BE2C (cell line): ENCODE measurements at regions not wholly inside any gene's neighbourhood (a gene's known extent, or its start where the extent isn't known, plus 50 kb on each side); places are given as distances from the start of the nearest gene placed in this dataset.

Experiments
- DNase-seq: peaks from one replicate; pipeline ENCODE4 v3.0.0-alpha.2; 2020
- H3K27me3 ChIP-seq: fragments of 250-450 bp; sonication (Bioruptor Pico); 2 replicates; pipeline ENCODE4 v1.5.1; 2020; ENCODE audit warnings: mild to moderate bottlenecking
- H3K36me3 ChIP-seq: fragments of 250-450 bp; sonication (Bioruptor Pico); 2 replicates; pipeline ENCODE4 v1.5.1; 2020; ENCODE audit warnings: mild to moderate bottlenecking
- H3K4me1 ChIP-seq: fragments of 250-450 bp; sonication (Bioruptor Pico); 2 replicates; pipeline ENCODE4 v1.5.1; 2020
- H3K4me3 ChIP-seq: 2 replicates; pipeline ENCODE4 v1.5.1; 2011; ENCODE audit warnings: low read depth, low read length
- H3K9me3 ChIP-seq: fragments of 250-450 bp; sonication (Bioruptor Pico); 2 replicates; pipeline ENCODE4 v1.5.1; 2020
- CTCF ChIP-seq: IDR thresholded peaks from 2 replicates; pipeline ENCODE4 v1.5.1; 2012; ENCODE audit warnings: mild to moderate bottlenecking, low read depth, low read length

DNA sequence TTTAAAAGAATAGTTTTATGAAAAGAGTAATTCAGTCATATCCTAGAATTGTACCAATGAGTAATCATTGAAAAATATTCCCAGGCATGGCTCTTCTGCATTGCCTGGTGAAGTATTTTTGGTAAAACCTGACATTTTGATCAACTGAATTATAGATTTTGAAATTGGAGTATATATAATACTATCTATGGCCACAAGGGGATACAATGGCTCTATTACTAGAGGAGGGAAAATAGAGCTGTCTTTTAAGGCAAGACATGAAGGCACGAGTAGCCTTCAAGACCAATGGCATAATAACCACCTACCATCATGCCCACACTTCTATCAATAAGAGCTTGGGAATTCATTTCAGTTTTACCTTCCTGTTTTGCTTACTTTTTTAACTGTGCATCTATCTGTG lies 1241.4 kb upstream of the TMEM132C start:
- Histone ChIP-seq H3K9me3 (no peaks in the 10 kb centered on the region; the same call in 1 of the 2 replicates), H3K4me1 (no peaks in the 10 kb centered on the region), H3K36me3 (no peaks in the 10 kb centered on the region), H3K4me3 (no peak overlapping the region), H3K27me3 (no peaks in the 10 kb centered on the region)
- TF ChIP-seq CTCF = no peak
- no peak for DNase-seq

GRCh38 chr12:127035011-127035879 lies 1231.7 kb upstream of the TMEM132C start:
- no peaks in the 10 kb centered on the region for H3K27me3 ChIP-seq
- no peak for DNase-seq
- H3K36me3 ChIP-seq = no peaks in the 10 kb centered on the region
- no peak overlapping the region for H3K4me3 ChIP-seq
- H3K4me1 ChIP-seq = no peaks in the 10 kb centered on the region
- no peaks in the 10 kb centered on the region for H3K9me3 ChIP-seq
- no peak for TF ChIP-seq CTCF

GRCh38 chr12:127038152-127038551 lies 1228.8 kb upstream of the TMEM132C start:
- no peak for TF ChIP-seq CTCF
- H3K36me3 ChIP-seq = no peaks in the 10 kb centered on the region
- no peak overlapping the region for H3K4me3 ChIP-seq
- H3K9me3 ChIP-seq = no peaks in the 10 kb centered on the region
- H3K27me3 ChIP-seq = no peaks in the 10 kb centered on the region
- H3K4me1 ChIP-seq = no peaks in the 10 kb centered on the region
- no peak for DNase-seq

- Histone ChIP-seq H3K4me1 (no peaks in the 10 kb centered on the region), H3K36me3 (no peaks in the 10 kb centered on the region), H3K4me3 (no peak overlapping the region), H3K27me3 (no peaks in the 10 kb centered on the region), H3K9me3 (no peaks in the 10 kb centered on the region)
- DNase-seq = no peak
- no peak for TF ChIP-seq CTCF
Observed at GRCh38 chr12:127038761-127039160, 1228.2 kb upstream of the TMEM132C start.

- Histone ChIP-seq H3K4me3 (no peak overlapping the region), H3K27me3 (no peaks in the 10 kb centered on the region), H3K4me1 (no peaks in the 10 kb centered on the region), H3K36me3 (no peaks in the 10 kb centered on the region), H3K9me3 (no peaks in the 10 kb centered on the region)
- no peak for DNase-seq
- TF ChIP-seq CTCF = no peak
Observed at GRCh38 chr12:127041985-127042625, 1224.9 kb upstream of the TMEM132C start.

GRCh38 chr12:127043731-127044130 lies 1223.2 kb upstream of the TMEM132C start:
- no peak for DNase-seq
- H3K4me1 ChIP-seq = no peaks in the 10 kb centered on the region
- no peaks in the 10 kb centered on the region for H3K36me3 ChIP-seq
- no peak overlapping the region for H3K4me3 ChIP-seq
- no peak for TF ChIP-seq CTCF
- no peaks in the 10 kb centered on the region for H3K9me3 ChIP-seq
- H3K27me3 ChIP-seq = no peaks in the 10 kb centered on the region
